ENCODE measurements at regions not wholly inside any gene's neighbourhood (a gene's known extent, or its start where the extent isn't known, plus 50 kb on each side); places are given as distances from the start of the nearest gene placed in this dataset.
A peak's percentile ranks its signal among the peaks of the same experiment; 100 is the strongest.
"Not testable (repeated sequence)": the region's sequence is repeated elsewhere in the genome, so short reads cannot be mapped to it uniquely, and the experiment has no call there.

DNA sequence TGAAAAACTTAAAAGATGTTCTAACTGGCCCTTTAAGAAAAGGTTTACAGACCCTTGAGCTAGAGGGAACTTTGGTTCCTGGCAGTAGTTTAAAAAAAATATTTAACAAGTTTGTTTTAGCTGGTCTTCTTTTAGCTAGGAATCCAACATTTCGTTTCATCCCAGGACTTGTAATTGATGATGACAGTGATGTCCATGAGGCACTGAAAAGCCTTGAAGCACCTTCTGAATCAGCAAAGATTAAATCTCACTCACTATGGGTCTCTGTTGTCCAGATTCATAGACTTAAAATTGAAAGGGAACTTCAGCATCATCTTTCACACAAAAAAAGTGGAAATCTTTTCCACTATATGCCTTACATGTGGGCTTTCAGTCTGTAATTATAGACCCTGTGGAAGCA, 102.9 kb upstream of the ETAA1 start:
- in situ Hi-C loops (cut with HindIII; ENCODE audit: low pct_unique_long_range_greater_than_20kb, low sequenced_read_pairs), result no loop called here
- DNase-seq (ENCODE audit: low read depth), result no peak

DNA sequence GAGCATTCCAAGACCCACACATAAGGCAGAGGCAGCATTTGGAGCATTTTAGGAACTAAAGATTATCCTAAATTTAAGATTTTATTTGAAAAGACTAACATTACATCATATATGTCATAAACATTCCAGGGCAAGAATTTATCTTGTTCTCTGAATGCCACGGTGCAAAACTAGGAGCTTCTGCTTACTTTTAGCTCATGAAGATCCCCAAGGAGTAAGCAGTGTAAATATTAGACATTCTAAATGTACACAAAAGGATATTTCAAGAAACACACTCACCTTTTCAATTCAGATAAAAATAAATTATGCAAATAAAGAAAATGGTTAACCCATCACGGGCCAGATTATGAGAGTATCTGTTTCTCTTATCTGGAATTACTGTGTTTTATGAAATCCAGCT, 101.7 kb upstream of the ETAA1 start:
- in situ Hi-C loops (cut with HindIII; ENCODE audit: low pct_unique_long_range_greater_than_20kb, low sequenced_read_pairs), result no loop called here
- DNase-seq (ENCODE audit: low read depth), result no peak

DNA sequence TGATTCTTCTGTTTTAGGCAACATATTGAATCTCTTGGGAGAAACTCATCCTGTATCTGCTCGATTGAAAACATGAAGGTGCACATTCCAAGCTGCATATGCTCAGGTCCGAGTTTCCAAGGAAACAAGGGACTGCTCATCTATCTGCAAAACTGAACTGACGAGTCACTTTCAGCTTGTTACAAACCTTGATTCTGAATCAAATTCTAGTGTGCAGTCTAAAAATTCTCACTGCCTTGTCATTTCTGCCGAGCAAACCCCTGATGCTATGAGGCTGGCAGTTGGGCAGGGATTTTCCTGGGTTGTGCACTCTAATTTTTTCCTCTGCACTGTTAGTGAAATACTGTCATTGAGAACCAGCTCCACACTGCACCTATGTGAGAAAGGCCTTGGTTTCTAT, 101.3 kb upstream of the ETAA1 start:
- in situ Hi-C loops (cut with HindIII; ENCODE audit: low pct_unique_long_range_greater_than_20kb, low sequenced_read_pairs), result no loop called here
- no peak for DNase-seq (ENCODE audit: low read depth)

DNA sequence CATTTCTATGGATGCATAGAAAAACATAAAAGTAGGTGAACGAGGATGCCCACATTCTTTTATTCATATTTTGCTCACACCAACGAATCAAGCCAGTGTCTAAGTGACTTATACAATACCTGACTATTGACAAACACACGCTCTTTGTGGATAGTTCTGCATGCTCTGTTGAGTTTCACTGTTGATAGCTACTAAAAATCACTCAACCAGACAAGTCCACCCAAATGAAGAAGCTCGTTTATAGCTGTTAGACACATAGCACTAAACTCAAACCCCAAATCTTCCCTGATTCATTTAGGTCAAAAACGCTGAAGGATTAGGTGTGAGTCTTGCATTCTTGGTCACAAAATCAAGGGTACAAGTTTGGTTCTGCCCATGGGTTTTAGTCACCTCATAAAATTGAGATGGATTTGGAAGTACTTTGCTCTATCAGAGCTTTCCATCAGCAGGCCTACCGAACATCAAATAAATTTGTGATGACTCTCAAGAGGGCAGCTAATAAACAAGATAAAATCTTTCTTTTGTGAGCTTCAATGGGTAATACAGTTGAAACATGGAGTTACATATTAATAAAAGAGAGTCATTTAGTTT, 92.7 kb upstream of the ETAA1 start:
- peak; percentile 60 for DNase-seq (ENCODE audit: low read depth)
- in situ Hi-C loops (cut with HindIII; ENCODE audit: low pct_unique_long_range_greater_than_20kb, low sequenced_read_pairs), result no loop called here

DNA sequence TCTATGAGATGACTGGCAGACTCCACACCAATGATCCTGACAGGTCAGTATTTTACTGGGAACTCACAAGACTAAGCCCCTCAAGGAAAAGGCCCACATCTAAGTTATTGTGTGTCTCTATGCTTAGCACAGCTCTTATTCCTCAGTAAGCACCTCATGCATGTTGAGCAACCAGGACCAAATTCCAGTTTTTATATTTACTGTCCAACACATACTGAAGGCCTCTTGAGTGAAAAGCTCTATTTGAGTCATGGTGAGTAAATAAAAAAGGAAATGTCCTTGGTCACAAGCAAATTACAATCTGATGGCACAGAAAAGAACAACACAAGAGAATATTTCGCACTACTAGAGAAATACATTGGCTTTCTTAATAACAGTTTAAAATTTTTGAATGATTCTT, 87.9 kb upstream of the ETAA1 start:
- in situ Hi-C loops (cut with HindIII; ENCODE audit: low pct_unique_long_range_greater_than_20kb, low sequenced_read_pairs), result no loop called here
- DNase-seq (ENCODE audit: low read depth), result no peak

DNA sequence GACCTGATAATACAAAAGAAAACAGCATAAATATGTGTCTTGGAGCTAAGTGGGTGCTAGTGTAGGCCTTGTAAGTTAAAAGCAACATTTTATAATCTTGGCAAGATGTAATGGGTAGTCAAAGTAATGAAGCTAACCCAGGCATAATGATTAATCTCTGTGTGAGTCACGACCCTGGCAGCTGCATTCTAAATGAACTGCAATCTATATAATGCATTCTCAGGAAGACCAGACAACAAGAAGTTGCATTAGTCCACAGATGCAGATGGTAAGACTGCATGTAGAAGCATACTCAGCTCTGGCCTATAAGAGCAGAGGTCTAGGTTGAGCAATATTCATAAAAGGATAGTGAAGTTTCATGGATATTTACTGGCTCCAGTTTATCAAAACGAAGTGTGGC, 85.6 kb upstream of the ETAA1 start:
- peak; percentile 50 for DNase-seq (ENCODE audit: low read depth)
- in situ Hi-C loops (cut with HindIII; ENCODE audit: low pct_unique_long_range_greater_than_20kb, low sequenced_read_pairs), result no loop called here

DNA sequence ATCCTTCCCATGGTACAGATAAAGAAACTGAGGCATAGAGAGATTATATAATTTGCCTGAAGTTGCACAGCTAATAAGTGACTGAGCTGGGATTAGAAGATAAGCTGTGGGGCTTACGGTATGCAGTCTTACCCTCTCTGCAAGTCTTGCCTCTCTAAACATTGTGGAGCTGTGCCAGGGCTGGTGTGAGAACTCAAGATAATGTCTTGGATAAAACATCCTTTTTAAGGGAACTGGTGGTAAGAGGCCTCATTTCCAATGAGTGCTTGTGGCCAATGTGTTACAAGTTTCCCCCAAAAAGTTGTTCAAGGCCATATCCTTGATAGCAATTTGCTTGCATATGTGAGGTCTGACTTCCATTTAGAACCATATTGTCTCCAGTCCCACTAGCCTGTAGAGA, 84.3 kb upstream of the ETAA1 start:
- no peak for DNase-seq (ENCODE audit: low read depth)
- in situ Hi-C loops (cut with HindIII; ENCODE audit: low pct_unique_long_range_greater_than_20kb, low sequenced_read_pairs), result no loop called here

DNA sequence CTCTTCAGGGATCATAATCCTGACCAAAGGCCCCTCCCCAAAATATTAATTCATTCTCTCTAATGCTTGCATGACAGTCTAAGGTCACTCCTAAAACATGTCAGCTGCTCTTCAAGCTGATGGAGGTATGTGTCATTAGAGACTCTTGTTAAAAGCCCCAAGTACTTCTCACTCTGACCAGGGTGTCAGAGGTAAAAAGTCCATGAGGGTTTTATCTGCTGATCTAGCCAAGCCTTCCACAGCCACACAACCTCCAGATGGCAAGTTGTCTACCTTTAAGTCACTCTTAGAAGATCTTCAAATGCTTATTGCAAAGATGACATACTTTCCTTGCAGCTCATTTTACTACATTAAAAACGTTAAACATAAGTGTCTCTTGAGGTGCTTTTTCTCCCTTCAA, 83.6 kb upstream of the ETAA1 start:
- in situ Hi-C loops (cut with HindIII; ENCODE audit: low pct_unique_long_range_greater_than_20kb, low sequenced_read_pairs), result no loop called here
- DNase-seq (ENCODE audit: low read depth), result no peak

DNA sequence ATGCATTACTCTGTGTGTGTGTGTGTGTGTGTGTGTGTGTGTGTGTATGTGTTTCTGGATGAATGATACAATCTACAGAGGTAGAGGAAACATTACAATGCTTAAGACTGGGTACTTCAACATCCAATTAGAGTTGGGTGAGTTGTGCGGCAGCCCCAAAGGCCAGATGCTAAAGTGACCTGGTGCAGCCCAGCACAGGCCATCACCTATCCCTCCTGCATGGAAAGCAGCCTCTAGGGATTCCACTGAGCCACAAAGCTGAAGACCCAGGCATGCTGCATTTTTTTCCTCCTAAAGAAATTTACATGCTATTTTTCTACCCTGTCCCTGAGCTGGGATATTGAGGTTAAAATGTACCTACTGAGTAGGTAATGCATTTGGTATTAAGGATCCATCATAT, 79.1 kb upstream of the ETAA1 start:
- in situ Hi-C loops (cut with HindIII; ENCODE audit: low pct_unique_long_range_greater_than_20kb, low sequenced_read_pairs), result no loop called here

DNA sequence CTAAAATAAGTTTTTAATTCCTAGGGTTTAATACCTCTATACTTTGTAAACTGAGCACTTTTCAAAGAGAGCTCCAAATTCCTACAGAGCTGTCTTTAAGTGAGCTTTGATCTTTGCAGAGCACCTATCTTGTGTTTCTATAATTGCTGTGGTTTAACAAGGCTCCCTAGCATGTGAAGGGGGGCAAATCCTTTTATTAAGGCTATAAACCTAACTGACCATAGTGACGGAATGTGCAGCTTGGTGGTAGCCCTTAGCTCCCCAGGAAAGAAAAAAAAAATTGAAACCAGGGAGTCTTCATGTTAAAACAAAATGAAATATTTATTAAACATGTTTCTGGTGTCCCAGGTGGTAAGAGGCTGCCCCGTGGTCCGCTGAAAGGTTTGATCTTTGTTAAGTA, 78.6 kb upstream of the ETAA1 start:
- no peak for DNase-seq (ENCODE audit: low read depth)
- in situ Hi-C loops (cut with HindIII; ENCODE audit: low pct_unique_long_range_greater_than_20kb, low sequenced_read_pairs), result no loop called here

More for the DNA sequence above, 79.1 kb upstream of the ETAA1 start:
- DNase-seq (ENCODE audit: low read depth), result no peak

DNA sequence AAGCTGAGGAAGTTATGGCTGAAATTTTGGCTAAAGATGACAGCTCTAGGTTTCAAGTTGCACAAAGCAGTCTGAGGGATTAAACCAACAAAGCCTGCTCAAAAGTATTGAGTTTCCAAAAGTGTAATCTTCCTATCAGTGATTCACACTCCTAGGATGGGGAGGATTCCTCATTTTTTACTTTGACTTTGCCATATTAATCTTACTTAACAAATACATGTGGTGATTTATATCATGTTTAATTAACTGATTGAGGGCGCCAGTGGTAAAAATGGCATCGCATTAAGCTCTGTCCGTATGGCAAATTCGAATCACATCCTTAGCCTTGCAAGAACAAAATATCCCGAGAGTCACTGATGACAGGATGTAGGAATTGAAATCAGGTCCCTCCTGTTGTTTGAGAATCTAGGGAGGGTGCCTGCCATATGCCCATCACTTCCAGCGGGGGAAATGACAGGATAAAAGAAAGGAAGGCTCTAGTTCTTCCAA, 78.1 kb upstream of the ETAA1 start:
- no peak for DNase-seq (ENCODE audit: low read depth)
- in situ Hi-C loops (cut with HindIII; ENCODE audit: low pct_unique_long_range_greater_than_20kb, low sequenced_read_pairs), result no loop called here

DNA sequence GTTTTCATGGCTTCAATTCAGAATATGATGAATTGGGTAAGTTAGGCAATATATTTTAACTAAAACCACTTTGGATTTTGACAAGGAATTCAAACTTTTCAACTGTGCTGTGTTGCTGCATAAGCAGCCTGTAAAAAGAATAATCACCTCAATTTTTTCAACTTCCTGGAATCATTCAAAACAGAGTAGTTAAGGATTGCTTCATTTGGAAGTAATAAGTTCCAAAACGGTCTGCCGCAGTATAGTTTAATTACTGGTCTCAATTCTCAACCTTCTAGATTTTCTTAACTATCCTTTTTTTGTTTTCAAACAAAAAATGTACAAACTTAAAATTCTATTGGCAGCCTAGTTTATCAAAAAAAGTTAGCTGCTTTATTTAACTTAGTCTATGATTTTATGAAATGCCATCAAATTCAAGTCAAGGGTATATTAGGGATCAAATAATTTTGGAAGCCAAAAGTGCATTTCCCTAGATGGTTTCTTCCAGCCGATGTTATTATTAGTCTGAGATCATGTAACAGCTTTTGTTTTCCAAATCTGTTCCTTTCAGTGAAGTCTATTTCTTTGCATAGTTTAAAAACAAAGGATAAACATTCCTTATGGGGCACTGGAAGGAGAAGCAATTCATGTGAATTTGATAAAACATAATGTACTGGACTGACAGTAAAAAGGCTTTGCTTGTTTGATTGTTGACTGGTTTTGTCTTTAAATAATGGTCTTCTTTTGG, 76.1 kb upstream of the ETAA1 start:
- in situ Hi-C loops (cut with HindIII; ENCODE audit: low pct_unique_long_range_greater_than_20kb, low sequenced_read_pairs), result no loop called here
- DNase-seq (ENCODE audit: low read depth), result no peak

DNA sequence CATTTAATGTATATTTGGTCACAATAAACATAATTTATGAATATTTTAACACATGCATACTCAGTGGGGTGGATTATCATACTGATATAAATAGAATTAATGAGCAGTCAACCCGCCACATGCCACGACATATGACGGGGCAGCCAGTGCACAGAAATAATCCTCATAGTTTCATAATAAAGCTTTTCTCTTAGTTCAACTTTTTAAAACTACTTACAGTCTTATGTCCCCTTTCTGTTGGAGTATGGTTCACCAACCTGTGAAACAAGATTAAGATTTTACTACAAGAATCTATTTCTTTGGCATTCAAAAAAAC, 75.6 kb upstream of the ETAA1 start:
- no peak for DNase-seq (ENCODE audit: low read depth)
- in situ Hi-C loops (cut with HindIII; ENCODE audit: low pct_unique_long_range_greater_than_20kb, low sequenced_read_pairs), result no loop called here

DNA sequence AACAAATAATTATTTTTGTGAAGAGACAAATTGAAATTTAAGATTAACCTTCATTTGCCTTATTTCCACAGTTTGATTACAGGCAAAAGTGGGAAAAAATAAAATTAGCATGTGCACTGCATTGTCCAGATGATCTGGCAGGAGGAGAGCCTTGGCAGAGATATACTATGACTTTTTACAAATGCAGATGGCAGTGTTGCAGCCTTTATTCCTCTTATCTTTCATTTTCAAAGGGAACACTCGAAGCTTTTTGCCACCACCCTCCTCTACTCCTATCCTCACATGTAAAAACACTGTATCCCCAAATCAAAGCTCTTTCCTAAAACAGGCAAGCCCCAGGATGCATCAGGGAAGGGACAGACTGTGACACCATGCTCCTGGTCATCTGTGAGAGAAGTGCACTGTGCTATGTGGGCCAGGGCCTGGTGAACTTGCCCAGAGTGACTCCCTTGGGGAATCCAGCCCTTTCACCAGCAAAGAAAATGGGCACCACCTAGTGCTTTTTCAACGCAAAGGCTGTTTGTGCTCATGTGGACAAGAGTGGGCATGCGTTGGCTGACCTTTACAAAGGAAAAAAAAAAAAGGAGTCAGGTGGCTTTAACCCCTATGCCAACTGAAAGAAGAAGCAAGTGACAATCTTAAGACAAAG, 74.7 kb upstream of the ETAA1 start:
- in situ Hi-C loops (cut with HindIII; ENCODE audit: low pct_unique_long_range_greater_than_20kb, low sequenced_read_pairs), result no loop called here
- peak; percentile 84 for DNase-seq (ENCODE audit: low read depth)

DNA sequence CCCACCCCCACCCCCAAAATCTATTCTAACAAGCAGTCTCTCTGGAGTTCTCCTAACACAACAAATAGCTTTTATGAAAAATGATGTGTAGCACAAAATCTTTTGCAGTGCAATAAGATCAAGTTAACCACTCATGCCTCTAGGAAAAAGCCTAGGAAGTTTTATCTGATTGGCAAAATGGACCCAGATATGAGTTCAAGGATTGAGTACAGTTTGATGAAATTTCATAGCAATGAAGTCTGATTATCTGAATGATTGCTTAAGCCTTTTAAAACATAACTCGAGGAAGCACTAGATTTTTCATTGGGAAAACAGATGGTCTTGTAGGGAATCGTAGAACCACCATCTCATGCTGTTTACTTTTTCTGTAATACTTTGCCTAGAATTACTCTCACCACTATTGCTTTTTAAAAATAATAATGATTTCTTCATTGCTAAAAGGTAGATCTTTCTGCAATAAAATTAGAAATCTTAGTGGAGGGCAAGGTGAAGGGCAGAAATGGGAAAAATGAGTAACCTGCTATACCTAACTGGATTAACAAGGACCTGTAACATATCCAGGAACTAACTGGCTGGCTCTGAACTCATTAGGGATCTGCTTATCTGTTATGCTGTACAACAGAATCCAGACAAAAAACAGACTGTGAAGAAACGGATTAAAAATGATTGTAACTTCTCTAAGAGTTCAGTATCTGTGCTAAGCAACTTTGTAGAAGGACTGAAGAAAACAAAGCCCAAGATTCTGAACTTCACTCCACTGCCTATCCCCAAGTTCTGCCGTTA, 73.7 kb upstream of the ETAA1 start:
- in situ Hi-C loops (cut with HindIII; ENCODE audit: low pct_unique_long_range_greater_than_20kb, low sequenced_read_pairs), result no loop called here
- DNase-seq (ENCODE audit: low read depth), result no peak

DNA sequence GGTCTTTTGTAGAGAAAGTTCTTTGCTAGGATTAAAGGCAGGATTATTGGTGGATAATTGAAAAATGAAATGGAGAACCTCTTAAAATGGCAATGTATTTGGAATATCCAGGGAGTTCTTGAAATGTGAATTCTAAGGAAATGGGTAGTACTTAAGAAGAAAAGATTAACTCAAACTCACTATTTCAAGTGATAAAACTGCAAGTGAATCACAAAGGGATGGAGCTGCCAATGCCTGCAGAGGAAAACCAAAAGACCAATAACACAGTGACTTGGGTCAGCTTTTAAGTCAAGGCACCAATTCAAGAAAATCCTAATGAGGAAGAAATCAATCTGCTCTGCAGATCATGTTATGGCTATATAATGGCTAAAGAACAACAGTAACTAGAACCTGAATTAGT, 67.6 kb upstream of the ETAA1 start:
- no peak for DNase-seq (ENCODE audit: low read depth)
- in situ Hi-C loops (cut with HindIII; ENCODE audit: low pct_unique_long_range_greater_than_20kb, low sequenced_read_pairs), result no loop called here

DNA sequence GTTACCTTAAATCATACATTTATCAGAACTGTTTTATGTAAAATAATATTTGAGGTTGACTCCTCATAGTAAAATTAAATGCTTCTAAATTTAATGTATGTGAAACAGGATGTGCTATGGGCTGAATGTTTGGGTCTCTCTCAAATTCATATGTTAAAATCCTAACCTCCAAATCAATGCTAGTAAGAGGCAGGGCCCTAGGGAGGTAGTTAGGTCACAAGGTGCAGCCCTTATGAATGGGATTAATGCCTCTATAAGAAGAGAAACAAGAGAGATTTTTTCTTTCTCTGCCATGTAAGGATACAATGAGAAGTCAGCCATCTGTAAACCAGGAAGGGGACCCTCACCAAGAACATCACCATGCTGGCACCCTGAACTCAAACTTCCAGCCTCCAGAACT, 67.2 kb upstream of the ETAA1 start:
- DNase-seq (ENCODE audit: low read depth), result no peak

DNA sequence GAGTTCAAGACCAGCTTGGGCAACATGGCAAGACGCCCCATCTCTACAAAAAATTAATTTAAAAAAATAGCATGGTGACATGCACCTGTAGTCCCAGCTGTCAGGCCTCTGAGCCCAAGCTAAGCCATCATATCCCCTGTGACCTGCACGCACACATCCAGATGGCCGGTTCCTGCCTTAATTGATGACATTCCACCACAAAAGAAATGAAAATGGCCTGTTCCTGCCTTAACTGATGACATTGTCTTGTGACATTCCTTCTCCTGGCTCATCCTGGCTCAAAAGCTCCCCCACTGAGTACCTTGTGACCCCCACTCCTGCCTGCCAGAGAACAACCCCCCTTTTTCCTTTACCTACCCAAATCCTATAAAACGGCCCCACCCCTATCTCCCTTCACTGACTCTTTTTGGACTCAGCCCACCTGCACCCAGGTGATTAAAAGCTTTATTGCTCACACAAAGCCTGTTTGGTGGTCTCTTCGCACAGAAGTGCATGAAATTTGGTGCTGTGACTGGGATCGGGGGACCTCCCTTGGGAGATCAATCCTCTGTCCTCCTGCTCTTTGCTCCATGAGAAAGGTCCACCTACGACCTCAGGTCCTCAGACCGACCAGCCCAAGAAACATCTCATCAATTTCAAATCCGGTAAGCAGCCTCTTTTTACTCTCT, 65.6 kb upstream of the ETAA1 start:
- DNase-seq (ENCODE audit: low read depth); in situ Hi-C loops (cut with HindIII; ENCODE audit: low pct_unique_long_range_greater_than_20kb, low sequenced_read_pairs): not testable (repeated sequence)

More for the DNA sequence above, 67.2 kb upstream of the ETAA1 start:
- in situ Hi-C loops (cut with HindIII; ENCODE audit: low pct_unique_long_range_greater_than_20kb, low sequenced_read_pairs), result no loop called here

DNA sequence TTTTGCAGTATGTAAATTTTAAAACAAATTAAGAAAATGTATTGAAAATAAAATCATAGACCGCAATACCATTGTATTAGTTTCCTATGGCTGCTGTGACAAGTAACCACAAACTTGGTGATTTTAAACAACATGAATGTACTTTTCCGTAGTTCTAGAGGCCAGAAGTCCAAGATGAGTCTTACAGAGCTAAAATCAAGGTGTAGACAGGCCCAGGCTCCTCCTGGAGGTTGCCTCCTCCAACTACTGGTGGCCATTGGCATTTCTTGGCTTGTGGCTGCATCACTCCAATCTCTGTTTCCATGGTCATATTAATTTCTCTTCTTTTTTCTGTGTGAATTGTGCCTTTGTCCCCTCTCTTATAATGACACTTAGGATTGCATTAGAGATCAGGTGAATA, 59.2 kb upstream of the ETAA1 start:
- in situ Hi-C loops (cut with HindIII; ENCODE audit: low pct_unique_long_range_greater_than_20kb, low sequenced_read_pairs), result no loop called here
- DNase-seq (ENCODE audit: low read depth), result no peak

All from Caki2 (cell line).